ENCODE measurements at regions not wholly inside any gene's neighbourhood (a gene's known extent, or its start where the extent isn't known, plus 50 kb on each side); places are given as distances from the start of the nearest gene placed in this dataset.

- no peak for TF ChIP-seq CTCF (conservative IDR thresholded peaks at IDR 0.05; ENCODE audit: low read depth, low read length)
- no peak for TF ChIP-seq MAFK (IDR thresholded peaks at IDR 0.05; ENCODE audit: low read depth, low read length)
- no peak for TF ChIP-seq POLR2A (IDR thresholded peaks at IDR 0.05; ENCODE audit: low read depth, low read length)
- TF ChIP-seq MXI1 (IDR thresholded peaks at IDR 0.05; ENCODE audit: borderline replicate concordance, low read depth, low read length): no peak
- no peak for TF ChIP-seq RAD21 (IDR thresholded peaks at IDR 0.05; ENCODE audit: low read length)
- no peak for TF ChIP-seq USF2 (IDR thresholded peaks at IDR 0.05; ENCODE audit: low read depth, low read length)
- TF ChIP-seq ELK1 (IDR thresholded peaks at IDR 0.05; ENCODE audit: borderline replicate concordance, low read depth, low read length): no peak
- TF ChIP-seq RCOR1 (IDR thresholded peaks at IDR 0.05; ENCODE audit: insufficient replicate concordance, low read length): no peak
Measured at GRCh38 chr12:13595536-13596443, 385.6 kb downstream of the GRIN2B start.

Measured in IMR-90 (cell line).